GM12891 (cell line): ENCODE measurements at regions not wholly inside any gene's neighbourhood (a gene's known extent, or its start where the extent isn't known, plus 50 kb on each side); places are given as distances from the start of the nearest gene placed in this dataset.

Experiments used
- PAX5 ChIP-seq: IDR thresholded peaks from 2 replicates; pipeline ENCODE4 v1.6.1; 2011; ENCODE audit warnings: low read length, moderate library complexity, mild to moderate bottlenecking; ENCODE audit not compliant: insufficient read depth, severe bottlenecking
- POLR2A ChIP-seq: IDR thresholded peaks from 2 replicates; pipeline ENCODE4 v1.6.1; 2011; ENCODE audit warnings: low read depth, low read length, control low read depth
- POLR2AphosphoS5 ChIP-seq: IDR thresholded peaks from 2 replicates; pipeline ENCODE4 v1.6.1; 2011; ENCODE audit warnings: low read depth, low read length, control low read depth

DNA sequence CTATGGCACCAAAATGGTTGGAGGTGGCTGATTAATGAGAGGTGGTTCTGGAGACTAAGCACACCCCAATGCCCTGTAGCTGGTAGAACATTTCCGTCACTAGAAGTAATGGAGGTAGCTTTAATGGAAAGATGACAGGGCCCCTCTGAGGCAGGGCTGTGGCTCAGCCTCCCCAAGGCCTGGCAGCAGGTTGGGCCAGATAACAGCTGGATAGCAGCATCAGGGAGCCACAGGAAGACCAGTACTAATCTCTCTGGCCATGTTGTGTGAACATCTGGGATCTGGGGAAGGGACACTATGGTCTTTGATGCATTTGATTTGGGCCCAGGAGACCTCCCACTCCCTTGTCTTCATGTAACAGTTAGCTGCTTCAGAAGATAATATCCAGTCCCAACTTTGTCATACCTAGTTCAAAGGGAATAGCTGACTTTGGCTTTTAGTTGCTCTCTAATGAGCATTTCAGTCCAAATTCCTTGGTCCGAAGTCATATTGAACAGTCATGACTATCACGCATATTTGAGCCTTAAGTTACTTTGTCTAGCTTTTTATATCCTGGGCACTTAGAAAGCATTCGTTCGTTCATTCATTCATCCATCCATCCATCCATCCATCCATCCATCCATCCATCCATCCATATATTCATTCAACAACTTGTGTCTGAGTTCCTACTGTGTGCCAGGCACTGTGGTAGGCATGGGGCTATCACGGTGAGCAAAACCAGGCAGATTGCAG lies 53.0 kb upstream of the LMO2 start:
- TF ChIP-seq POLR2A: no peak
- TF ChIP-seq PAX5: no peak
- no peak for TF ChIP-seq POLR2AphosphoS5
